Natural killer cell (primary cell): ENCODE measurements at regions not wholly inside any gene's neighbourhood (a gene's known extent, or its start where the extent isn't known, plus 50 kb on each side); places are given as distances from the start of the nearest gene placed in this dataset.
A peak's percentile ranks its signal among the peaks of the same experiment; 100 is the strongest.

Source experiments
- ATAC-seq, 3 donors: fragments of 150-1000 bp in 2 of 3; fragments of 200-7000 bp in 1 of 3; cut with Tn5 transposase; 1 replicate in 1 of 3; 2 replicates in 2 of 3; pipeline ENCODE4 v1.10.0; 2021; ENCODE audit warnings: mild to moderate bottlenecking in 2 of 3, moderate library complexity in 2 of 3
- DNase-seq, 2 donors: peaks; one replicate each; pipeline versions ENCODE4 v3.0.0 to v3.0.0-alpha.2; 2013 to 2021; ENCODE audit warnings: mixed read lengths in 1 of 2
- H3K27ac ChIP-seq: one replicate; pipeline ENCODE4 v1.5.1; 2013; ENCODE audit warnings: mild to moderate bottlenecking, low read length
- H3K27me3 ChIP-seq: one replicate; pipeline ENCODE4 v1.6.1; 2013; ENCODE audit warnings: low read length; ENCODE audit not compliant: control insufficient read depth, insufficient read depth
- H3K36me3 ChIP-seq: one replicate; pipeline ENCODE4 v1.6.1; 2013; ENCODE audit warnings: low read length; ENCODE audit not compliant: control insufficient read depth, insufficient read depth
- H3K4me1 ChIP-seq: one replicate; pipeline ENCODE4 v1.6.1; 2013; ENCODE audit warnings: low read length; ENCODE audit not compliant: control insufficient read depth, insufficient read depth
- H3K4me3 ChIP-seq: one replicate; pipeline ENCODE4 v1.5.1; 2013; ENCODE audit warnings: low read length
- H3K9me3 ChIP-seq: one replicate; pipeline ENCODE4 v1.6.1; 2013; ENCODE audit warnings: low read length; ENCODE audit not compliant: control insufficient read depth, insufficient read depth
- H3K27ac Mint-ChIP-seq, 2 donors: one replicate each; pipeline ENCODE4 v1.8.0; 2022; ENCODE audit warnings: mild to moderate bottlenecking in 2 of 2, mixed read lengths in 2 of 2, moderate library complexity in 1 of 2
- H3K27me3 Mint-ChIP-seq, 2 donors: one replicate each; pipeline ENCODE4 v1.8.0; 2022; ENCODE audit warnings: low read depth in 2 of 2, mixed read lengths in 2 of 2
- H3K36me3 Mint-ChIP-seq: one replicate; pipeline ENCODE4 v1.8.0; 2022; ENCODE audit warnings: mixed read lengths
- H3K4me1 Mint-ChIP-seq, 2 donors: one replicate each; pipeline ENCODE4 v1.8.0; 2022; ENCODE audit warnings: mixed read lengths in 2 of 2
- H3K4me3 Mint-ChIP-seq: one replicate; pipeline ENCODE4 v1.8.0; 2022; ENCODE audit warnings: mild to moderate bottlenecking, moderate library complexity, mixed read lengths
- H3K9me3 Mint-ChIP-seq, 2 donors: one replicate each; pipeline ENCODE4 v1.8.0; 2022; ENCODE audit warnings: mixed read lengths in 2 of 2
- CTCF ChIP-seq: fragments of 200-600 bp; IDR thresholded peaks from one replicate; pipeline ENCODE4 v1.8.0; 2022; ENCODE audit warnings: antibody characterized with exemption
- WGBS: methylation state at CpG from one replicate; pipeline ENCODE4 v1.1.7; 2013; ENCODE audit warnings: missing lambda C conversion rate; ENCODE audit not compliant: insufficient coverage; 5-methylcytosine and 5-hydroxymethylcytosine counted together
- intact Hi-C: fragments of 100-400 bp; cut with micrococcal nuclease; formaldehyde crosslinking; loops from one replicate; pipeline ENCODE4 v1.14.2; 2022

- no peaks in the 10 kb centered on the region for H3K36me3 Mint-ChIP-seq
- no peak for ATAC-seq
- peaks cover 23 to 25% of the 10 kb centered on the region in 2 donors for H3K4me1 Mint-ChIP-seq
- Histone ChIP-seq H3K9me3 (no peaks in the 10 kb centered on the region), H3K27ac (no peak overlapping the region), H3K27me3 (no peaks in the 10 kb centered on the region), H3K4me1 (peaks cover 39% of the 10 kb centered on the region), H3K4me3 (no peak overlapping the region), H3K36me3 (no peaks in the 10 kb centered on the region)
- 94% methylated on average over 16 of the region's 16 CpGs for WGBS
- H3K9me3 Mint-ChIP-seq, result no peaks in the 10 kb centered on the region
- no peak overlapping the region for H3K4me3 Mint-ChIP-seq
- TF ChIP-seq CTCF, result no peak
- no peaks in the 10 kb centered on the region for H3K27me3 Mint-ChIP-seq
- intact Hi-C loops, result no loop called here
- peak overlapping the region; percentile 57 to 93 for H3K27ac Mint-ChIP-seq
- no peak for DNase-seq
Measured at GRCh38 chr6:1538810-1539478, 70.8 kb upstream of the FOXC1 start.

GRCh38 chr6:1540864-1541521 is 68.7 kb upstream of the FOXC1 start:
- WGBS, result 95% methylated on average over 6 of the region's 11 CpGs

GRCh38 chr6:1542335-1542734 is 67.4 kb upstream of the FOXC1 start:
- H3K27ac Mint-ChIP-seq, result no peak overlapping the region
- no peaks in the 10 kb centered on the region for H3K27me3 Mint-ChIP-seq
- no peak overlapping the region for H3K4me3 Mint-ChIP-seq
- no peaks in the 10 kb centered on the region for H3K9me3 Mint-ChIP-seq
- no peaks in the 10 kb centered on the region for H3K9me3 ChIP-seq
- no peaks in the 10 kb centered on the region for H3K36me3 ChIP-seq
- H3K36me3 Mint-ChIP-seq, result no peaks in the 10 kb centered on the region
- H3K4me1 ChIP-seq, result peaks cover 11% of the 10 kb centered on the region
- no peak overlapping the region for H3K27ac ChIP-seq
- no peak overlapping the region for H3K4me3 ChIP-seq
- intact Hi-C loops, result no loop called here
- ATAC-seq (no peak), DNase-seq (no peak)
- no peak for TF ChIP-seq CTCF
- H3K4me1 Mint-ChIP-seq, result peaks cover 9 to 11% of the 10 kb centered on the region in 2 donors
- H3K27me3 ChIP-seq, result no peaks in the 10 kb centered on the region

More at GRCh38 chr6:1540864-1541521, 68.7 kb upstream of the FOXC1 start:
- DNase-seq (no peak), ATAC-seq (no peak)
- no peak overlapping the region for H3K27ac ChIP-seq
- H3K27ac Mint-ChIP-seq, result peak overlapping the region in 1 of 2 donors; percentile 23
- intact Hi-C loops, result no loop called here
- no peaks in the 10 kb centered on the region for H3K27me3 Mint-ChIP-seq
- no peak for TF ChIP-seq CTCF
- H3K9me3 ChIP-seq, result no peaks in the 10 kb centered on the region
- peaks cover 20 to 23% of the 10 kb centered on the region in 2 donors for H3K4me1 Mint-ChIP-seq
- no peak overlapping the region for H3K4me3 ChIP-seq
- no peaks in the 10 kb centered on the region for H3K36me3 ChIP-seq
- H3K27me3 ChIP-seq, result no peaks in the 10 kb centered on the region
- peaks cover 25% of the 10 kb centered on the region for H3K4me1 ChIP-seq
- H3K36me3 Mint-ChIP-seq, result no peaks in the 10 kb centered on the region
- no peak overlapping the region for H3K4me3 Mint-ChIP-seq
- no peaks in the 10 kb centered on the region for H3K9me3 Mint-ChIP-seq
